HG02884 (cell line): ENCODE measurements at regions not wholly inside any gene's neighbourhood (a gene's known extent, or its start where the extent isn't known, plus 50 kb on each side); places are given as distances from the start of the nearest gene placed in this dataset.
"Not testable (repeated sequence)": the region's sequence is repeated elsewhere in the genome, so short reads cannot be mapped to it uniquely, and the experiment has no call there.

Experiments
- ATAC-seq: cut with Tn5 transposase; IDR thresholded peaks from one replicate; pipeline ENCODE4 v1.9.1; 2021; ENCODE audit warnings: mild to moderate bottlenecking, moderate library complexity; ENCODE audit not compliant: unreplicated experiment

DNA sequence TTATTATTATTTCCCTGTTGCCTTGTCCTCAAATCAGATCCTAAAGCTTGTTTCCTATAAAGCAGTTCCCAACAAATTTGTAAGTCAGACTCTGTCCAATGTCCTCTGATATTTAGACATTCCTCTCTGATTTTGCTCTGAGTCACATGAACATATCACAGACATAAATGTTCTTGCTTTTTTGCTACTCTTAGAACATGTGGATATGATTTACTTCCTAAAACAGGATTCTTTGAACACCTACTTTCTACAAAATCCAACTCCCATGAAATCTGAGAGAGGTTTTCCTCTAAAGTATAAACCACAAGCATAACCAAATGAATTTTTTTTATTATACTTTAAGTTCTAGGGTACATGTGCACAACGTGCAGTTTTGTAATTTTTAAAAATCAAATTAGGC is 181.3 kb upstream of the SLC38A2 start:
- ATAC-seq: no peak

DNA sequence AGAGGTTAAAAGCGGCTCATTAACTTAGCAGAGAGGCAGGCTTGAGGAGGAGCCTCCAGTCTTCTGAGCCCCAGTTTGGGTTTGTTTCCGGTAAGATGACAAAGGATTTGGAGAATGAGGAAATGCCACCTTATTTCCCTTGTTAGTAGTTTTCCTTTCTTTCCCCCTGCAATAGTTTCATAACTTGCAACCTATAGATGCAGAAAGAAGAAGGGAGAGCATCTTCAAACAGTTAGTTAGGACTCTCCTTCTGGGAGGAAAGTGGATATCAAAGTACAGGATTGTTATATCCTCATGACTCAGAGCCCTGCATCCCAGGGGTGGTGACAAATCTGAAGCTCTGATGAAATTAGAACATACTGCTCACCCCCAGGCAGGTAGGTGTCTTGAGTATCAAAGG is 180.7 kb upstream of the SLC38A2 start:
- no peak for ATAC-seq

DNA sequence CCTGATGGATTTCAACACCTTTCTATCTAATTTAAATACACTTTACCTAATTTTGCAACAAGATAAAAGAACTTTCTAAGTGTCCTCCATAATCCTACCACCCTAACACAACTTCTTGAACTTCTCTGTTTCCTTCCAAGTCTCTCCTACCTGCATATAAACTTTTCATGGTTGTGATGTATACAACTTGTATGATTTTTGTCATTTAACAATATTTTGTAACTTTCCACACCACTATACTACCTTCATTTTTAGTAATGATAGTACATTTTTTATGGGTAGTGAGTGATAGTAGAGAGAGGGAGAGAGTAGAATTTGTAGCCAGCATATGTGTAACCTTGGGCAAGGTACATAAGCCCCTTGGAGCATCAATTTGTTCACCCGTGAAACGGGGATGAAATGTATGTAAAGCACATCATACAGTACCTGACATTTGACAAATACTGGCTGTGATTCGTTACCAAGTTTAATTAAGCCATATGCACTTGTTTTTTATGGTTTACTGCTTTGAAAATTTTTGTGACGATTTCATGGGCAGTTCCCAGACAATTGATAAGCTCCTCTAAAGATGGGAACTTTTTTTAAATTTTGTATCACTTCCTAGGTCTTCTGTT is 177.8 kb upstream of the SLC38A2 start:
- no peak for ATAC-seq

DNA sequence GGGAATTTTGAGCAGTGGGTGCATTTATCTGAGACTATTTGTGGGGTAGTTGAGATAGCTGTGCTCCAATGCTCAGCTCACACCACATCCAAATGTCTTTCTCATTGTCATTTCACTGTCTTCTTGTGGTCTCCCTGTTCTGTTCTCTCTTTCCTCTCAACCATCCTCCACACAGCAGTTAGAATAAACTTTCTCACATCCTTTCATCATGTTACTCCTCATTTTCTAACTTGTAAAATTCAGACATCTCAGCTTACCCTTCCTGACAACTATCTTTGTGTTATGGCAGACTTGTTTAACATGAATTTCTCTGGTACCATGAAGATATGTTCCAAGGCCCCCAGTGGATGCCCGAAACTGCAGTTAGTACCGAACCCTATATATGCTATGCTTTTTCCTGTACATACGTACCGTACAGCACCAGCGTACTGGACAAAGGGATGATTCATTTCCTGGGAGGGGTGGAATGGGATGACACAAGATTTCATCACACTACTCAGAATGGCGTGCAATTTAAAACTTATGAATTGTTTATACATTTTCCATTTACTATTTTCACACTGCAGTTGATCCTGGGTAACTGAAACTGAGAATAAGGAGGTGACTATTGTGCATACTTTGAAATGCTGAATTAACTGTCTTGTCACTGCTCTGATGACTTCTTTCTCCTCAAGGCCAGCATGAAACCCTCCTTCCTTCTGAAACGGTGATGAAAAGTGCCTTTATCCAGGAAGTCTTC is 177.1 kb upstream of the SLC38A2 start:
- no peak for ATAC-seq

DNA sequence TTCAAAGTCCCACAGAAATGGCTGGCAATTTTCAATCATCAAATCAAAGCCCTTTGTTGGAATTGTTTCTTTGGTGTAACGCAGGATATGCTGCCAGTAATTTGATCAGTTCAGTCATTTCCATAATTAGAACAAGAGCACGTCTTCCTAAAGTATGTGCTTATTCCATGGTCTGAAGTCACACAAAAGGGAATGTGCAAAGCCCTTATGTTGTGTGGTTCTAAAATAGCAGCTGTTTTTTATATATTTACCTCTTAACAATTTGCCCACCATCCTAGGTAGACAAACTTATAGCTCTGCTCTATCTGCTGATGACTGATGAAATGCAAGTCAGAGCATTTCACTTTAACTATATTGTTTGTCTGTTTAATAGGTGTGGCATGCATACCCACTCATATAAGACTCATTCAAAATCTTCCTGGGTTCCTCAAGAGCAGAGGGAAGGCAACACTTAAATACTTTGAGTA is 176.1 kb upstream of the SLC38A2 start:
- ATAC-seq: no peak

DNA sequence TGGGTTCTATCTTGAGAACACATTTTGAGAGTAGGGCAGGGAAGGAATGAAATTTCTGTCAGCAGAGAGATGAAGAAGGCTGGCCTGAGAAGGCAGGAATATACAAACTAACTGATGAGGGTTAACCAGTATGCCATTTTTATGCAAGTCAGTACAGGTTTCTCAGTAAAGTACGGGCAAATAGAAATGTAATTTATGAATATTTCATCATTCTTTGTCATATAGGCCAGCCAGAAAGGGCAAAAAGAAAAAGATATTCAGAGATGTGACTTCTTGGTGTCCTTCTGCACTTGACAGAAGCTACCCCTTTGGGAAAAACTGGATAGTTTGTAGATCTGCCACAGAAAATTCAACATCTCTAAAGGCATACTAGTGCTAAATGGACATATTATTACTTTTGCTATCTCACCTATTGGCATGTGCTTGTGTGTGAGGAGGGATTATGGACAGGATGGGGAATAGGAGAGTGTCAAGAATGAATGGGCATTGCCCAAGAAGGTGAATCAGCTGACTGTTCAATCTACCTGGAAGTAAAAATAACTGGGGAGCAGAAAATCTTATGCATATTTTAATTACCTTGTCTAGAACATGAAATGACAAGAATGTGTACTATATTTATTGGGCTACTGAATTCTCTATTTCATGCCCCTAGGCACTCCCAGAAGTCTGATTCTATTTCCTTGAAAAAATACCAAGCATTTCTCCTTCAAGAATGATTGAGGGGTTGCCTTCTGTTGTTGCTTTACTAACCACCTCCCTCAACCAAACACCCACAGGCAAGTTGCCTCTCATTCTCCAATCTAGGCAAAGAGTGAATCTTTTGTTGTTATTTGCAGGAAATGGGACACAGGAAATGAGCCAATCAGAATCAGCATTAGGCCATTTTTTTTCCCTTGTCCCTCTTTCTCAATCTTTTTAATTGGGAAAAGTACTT is 175.1 kb upstream of the SLC38A2 start:
- no peak for ATAC-seq

DNA sequence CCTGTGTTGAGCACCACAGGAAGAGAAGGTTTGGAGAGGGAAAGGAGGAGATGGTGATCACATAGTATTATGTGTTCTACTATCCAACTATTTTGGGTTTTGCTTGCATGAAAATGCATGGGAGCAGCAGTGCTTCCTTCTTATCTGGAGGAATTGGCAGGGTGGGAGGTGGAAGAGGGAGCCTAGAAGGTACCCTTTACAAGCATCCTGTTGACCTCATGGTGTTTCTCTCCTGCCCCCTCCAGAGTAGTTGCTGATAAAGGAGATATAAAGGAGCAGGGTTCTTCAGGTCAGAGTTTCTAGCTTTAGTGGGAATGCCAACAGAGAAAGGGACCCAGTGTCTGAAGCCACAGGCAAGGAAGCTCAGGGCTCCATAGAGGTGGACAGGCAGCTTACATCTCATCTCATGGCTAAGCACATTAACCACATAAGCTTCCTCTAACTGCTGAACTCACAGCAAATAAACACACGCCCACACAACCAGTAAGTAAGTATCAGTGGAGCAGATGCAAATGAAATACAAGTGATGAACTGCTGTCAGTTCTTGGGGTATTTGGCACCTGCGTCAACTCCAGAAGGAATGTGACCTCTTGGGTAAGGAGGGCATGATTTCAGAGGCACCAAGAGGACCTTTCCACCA is 174.2 kb upstream of the SLC38A2 start:
- peak; percentile 98 for ATAC-seq

DNA sequence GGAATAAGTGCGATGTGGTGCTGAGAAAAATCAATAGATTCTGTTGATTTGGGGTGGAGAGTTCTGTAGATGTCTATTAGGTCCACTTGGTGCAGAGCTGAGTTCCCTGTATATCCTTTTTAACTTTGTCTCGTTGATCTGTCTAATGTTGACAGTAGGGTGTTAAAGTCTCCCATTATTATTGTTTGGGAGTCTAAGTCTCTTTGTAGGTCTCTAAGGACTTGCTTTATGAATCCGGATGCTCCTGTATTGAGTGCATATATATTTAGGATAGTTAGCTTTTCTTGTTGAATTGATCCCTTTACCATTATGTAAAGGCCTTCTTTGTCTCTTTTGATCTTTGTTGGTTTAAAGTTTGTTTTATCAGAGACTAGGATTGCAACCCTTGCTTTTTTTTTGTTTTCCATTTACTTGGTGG is 170.8 kb upstream of the SLC38A2 start:
- not testable (repeated sequence) for ATAC-seq

DNA sequence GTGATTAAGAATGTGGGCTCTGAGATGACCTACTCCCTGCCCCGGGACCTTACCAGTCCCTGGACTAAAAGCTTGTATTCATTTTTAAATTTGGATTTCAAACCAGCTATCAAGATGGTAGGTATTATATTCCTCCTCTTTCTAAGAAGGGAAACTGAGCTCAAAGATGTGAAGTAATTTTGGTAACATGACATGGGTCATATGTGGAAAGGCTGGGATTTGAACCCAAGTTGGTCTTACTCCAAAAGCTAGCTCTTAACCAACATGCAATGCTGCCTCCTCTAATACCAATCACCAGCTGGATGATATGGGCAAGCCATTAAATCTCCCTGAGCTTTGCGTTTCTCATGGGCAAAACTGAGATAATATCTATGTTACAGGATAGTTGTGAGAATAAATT is 166.4 kb upstream of the SLC38A2 start:
- no peak for ATAC-seq

DNA sequence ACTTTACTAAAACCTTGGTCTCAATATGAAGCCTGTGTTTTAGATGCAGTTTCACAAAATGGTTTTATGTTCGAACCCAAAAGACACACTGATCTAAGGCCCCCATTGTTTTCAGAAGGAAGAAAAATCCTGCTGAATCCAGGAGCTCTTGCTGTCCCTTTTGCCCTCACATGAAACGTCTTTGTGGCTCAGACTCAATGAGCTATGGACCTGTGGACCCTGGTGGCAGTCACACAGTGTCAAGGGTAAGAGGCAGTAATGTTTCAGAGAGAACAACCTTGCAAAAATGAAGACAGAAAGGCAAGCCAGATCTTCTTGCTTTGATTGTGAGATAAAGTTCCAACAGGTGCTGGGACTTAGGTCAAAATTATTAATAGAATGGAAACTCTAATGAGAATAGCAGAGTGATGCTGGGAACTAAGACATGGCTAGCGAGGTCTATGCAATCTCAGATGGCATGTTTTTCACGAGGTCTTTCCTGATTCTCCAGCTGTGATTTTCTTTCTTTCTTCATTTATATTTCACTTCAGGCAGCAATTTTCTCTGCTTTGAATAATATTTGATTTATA is 164.9 kb upstream of the SLC38A2 start:
- ATAC-seq: no peak

DNA sequence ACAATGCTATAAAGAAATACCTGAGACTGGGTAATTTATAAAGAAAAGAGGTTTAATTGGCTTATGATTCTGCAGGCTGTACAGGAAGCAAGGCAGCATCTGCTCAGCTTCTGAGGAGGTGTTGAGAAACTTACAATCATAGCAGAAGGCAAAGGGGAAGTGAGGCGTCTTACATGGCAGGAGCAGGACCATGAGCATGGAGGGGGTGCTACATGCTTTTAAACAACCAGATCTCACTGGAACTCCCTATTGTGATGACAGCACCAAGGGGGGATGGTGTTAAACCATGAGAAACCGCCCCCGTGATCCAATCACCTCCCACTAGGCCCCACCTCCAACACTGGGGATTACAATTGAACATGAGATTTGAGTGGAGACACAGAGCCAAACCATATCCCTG is 163.7 kb upstream of the SLC38A2 start:
- peak; percentile 91 for ATAC-seq

DNA sequence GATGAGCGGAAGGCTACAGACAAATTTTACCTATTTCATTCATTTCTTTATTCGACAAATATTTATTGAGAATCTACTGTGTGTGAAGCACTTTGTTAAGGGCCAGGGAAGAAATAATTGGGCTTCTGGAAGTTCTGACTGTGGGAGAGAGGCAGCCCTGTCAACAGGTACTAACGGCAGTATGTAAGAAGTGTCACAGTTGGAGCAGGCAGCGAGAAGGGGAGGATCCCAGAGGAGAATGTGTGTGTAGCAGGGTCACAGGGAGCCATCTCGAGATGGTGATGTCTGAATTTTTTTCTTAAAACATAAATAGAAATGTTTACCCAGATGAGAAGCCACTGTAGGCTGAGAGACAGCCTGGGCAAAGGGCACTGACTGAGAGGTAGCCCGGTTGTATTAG is 163.3 kb upstream of the SLC38A2 start:
- no peak for ATAC-seq

DNA sequence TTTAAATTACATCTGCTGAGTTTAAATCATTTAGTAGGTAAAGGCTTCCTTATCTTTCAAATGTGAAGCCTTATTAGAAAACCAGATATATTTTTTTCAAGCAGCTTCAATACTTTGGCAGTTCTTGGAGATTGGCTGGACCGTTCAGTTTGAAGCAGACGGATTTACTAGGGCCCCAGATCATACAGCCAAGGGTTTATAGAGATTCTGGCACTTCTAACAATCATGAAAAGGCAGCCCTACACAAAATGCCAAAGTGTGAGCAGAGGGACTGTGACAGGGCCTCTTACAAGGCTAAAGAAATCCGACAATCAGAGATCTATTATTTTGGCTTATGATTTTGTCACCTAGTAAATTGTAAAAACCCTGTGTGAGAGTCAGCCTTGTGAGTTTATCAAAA is 162.8 kb upstream of the SLC38A2 start:
- no peak for ATAC-seq

DNA sequence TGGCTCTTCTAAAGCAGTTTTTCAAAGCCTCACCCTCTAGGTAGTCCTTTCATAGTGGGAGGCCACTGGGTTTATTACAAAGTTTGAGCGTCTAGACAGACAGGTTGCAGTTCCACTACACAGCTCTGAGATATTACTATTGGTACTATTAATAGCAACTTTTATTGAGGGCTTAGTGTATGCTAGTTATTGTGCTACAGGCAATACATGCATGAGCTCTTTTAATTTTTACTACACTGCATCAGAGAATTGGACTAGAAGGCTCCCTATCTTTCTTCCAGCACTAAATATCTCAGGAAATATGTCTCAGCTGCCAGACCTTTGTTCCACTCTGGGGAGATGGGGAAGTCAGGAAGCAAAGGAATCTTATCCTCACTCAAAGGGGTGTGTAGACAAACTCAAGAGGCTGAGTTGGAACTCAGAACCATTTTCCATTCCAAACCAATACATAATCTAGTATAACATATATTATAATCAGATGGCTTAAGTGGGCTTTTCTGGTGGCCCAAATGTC is 161.8 kb upstream of the SLC38A2 start:
- no peak for ATAC-seq

DNA sequence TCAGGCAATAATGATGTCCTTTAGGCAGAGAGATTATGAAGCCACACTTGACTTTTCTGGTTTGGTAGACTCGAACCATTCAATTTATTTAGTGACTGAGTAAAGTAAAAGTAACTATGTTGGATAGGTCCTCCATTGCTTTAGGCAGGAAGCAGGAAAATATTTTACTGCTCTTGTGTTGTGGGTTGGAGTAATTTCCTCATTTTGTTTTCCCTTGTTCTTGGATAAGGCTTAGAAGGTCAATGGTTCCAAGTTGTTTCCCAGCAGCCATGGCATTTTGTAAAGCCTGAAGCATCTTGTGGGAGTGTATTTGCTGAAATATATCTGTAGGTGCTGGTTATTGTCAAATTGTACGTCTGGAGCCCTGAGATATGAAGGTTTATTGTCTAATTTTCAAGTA is 161.2 kb upstream of the SLC38A2 start:
- no peak for ATAC-seq

DNA sequence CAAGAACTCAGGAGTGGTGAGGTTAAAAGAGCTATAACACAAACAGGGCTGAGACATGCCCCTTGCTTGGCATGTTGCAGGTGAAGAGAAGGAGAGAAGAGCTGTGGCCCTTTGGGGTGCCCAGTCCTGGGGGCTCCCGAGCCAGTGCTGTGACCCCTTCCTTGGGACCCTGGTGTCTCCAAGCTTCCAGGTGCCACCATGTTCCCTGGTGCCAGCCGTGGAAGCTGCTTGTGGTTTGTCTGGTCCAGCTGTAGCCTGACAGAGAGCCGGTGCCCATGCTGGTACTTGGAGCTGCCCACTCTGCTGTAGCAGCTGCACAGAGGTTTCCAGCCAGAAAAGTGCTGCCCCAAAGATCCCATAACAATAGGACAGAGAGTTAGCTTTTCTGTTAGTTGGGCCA is 159.2 kb upstream of the SLC38A2 start:
- no peak for ATAC-seq

DNA sequence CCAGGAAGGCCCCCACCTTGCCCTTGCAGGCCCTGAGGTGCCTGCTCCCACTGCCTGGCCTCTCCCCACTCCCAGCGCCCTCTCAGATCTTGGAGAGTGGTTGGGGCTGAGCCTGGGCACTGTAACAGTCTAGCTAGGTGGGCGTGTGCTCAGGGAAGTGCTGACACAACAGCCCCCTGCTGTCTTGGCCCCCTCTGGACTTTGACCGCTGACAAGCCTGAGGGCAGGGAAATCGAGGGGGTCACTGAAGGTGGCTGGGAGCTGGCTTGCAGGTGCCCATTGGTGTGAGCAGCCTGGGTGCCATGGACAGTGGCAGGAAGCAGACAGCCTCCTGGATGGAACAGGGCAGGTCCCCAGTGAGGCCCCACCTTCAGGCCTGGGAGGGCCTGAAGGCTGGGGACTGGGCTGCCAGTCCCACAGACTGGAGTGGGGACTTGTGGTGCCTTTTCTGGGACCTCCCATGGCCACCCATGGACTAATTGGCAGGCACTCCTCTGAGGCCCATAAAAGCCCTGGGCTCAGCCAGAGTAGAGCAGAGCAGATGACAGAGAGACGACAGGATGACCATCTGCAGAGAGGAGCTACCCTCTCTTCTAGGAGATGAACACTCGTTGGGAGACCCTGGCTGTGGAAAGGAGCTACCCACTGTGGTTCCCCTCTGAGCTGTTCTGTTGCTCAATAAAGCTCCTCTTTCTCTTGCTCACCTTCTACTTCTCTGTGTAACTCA is 158.6 kb upstream of the SLC38A2 start:
- no peak for ATAC-seq

DNA sequence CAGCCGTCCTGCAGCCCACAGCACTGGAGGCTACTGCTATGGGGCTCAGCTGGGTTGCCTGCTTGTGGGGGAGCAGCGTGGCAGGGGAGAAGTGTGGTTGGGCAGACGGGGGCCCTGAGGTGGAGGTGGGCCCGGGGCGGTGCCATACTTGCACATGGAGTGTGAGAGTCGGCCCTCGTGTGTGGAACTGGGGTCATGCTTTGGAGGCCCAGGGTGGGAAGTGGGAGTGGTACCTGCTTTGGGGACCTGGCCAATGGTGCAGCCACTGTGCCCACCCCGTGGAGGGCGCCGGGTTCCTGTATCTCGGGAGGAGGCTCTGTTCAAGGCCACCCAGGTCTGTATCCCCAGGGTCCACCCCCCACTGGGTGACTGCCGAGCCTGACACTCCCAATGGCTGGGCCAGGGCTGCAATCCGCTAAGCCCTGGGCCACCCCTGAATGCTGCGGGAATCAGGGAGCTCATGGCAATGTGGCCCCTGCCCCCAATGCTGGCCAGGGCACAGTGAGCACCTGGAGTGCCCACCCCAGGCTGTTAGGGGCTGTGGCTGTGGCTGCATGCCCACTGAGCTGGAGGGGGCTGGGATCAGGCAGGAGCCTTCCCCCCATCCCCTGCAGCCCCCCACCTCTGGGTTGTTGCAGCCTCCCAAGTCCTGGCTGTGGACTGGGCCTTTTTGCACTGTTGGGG is 157.9 kb upstream of the SLC38A2 start:
- no peak for ATAC-seq

DNA sequence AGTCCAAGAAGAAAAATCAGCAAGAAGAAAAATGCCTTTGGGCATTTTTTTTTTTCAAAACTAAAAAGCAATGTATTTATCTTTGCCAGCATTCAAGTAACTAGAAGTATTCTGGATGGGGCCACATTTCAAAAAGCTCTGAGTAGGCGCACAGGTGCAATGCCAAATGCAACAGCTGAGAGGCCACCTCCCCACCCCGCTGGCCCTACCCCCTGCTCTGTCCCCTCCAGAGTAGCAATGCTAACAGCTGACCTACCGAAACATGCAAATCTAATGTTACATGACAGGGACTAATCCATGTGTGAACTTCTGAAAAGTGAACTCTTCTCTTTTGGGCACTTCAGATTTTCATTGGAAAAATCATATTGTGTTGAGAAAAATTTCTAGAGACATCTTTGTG is 153.7 kb upstream of the SLC38A2 start:
- no peak for ATAC-seq
